ENCODE measurements at regions not wholly inside any gene's neighbourhood (a gene's known extent, or its start where the extent isn't known, plus 50 kb on each side); places are given as distances from the start of the nearest gene placed in this dataset.

- H4K20me1 ChIP-seq (ENCODE audit: control insufficient read depth, extremely low read depth, insufficient read depth, low read length) = no peaks in the 10 kb centered on the region
- H3K27me3 ChIP-seq (ENCODE audit: control insufficient read depth, extremely low read depth, insufficient read depth, low read length) = no peaks in the 10 kb centered on the region
- TF ChIP-seq EZH2 (IDR thresholded peaks at IDR 0.05; ENCODE audit: low read length) = no peak
- no peak for TF ChIP-seq CTCF (optimal IDR thresholded peaks at IDR 0.05 in 1 of 3, IDR thresholded peaks at IDR 0.05 in 1 of 3, conservative IDR thresholded peaks at IDR 0.05 in 1 of 3; ENCODE audit: extremely low read depth in 1 of 3, insufficient read depth in 2 of 3, low read length in 3 of 3)
- no peaks in the 10 kb centered on the region for H3K9me3 ChIP-seq (ENCODE audit: control insufficient read depth, low read depth, low read length)
- H3K27ac ChIP-seq (ENCODE audit: control insufficient read depth, insufficient read depth, low read length) = no peak overlapping the region
- FAIRE-seq (no peak), DNase-seq (ENCODE audit: low read depth, low spot score) (no peak)
- H3K9me1 ChIP-seq (ENCODE audit: control insufficient read depth, extremely low read depth, insufficient read depth, low read length) = no peaks in the 10 kb centered on the region
- dilution Hi-C loops (cut with MboI; ENCODE audit: extremely low pct_ligation_motif_present, low sequenced_read_pairs) = no loop called here
- no peaks in the 10 kb centered on the region for H3K4me1 ChIP-seq (ENCODE audit: control insufficient read depth, extremely low read depth, insufficient read depth, low read length)
- H3K36me3 ChIP-seq (ENCODE audit: control insufficient read depth in 2 of 2, extremely low read depth in 1 of 2, insufficient read depth in 2 of 2, low read length in 2 of 2) = no peaks in the 10 kb centered on the region
- H2AFZ ChIP-seq (ENCODE audit: control insufficient read depth, low read length) = no peak overlapping the region
- peak overlapping the region in 1 of 3 experiments; percentile 11 for H3K4me3 ChIP-seq (ENCODE audit: control insufficient read depth in 2 of 3, extremely low read depth in 1 of 3, insufficient read depth in 2 of 3, low read depth in 1 of 3, low read length in 3 of 3)
- H3K79me2 ChIP-seq (ENCODE audit: control insufficient read depth, insufficient read depth, low read length) = no peaks in the 10 kb centered on the region
- H3K4me2 ChIP-seq (ENCODE audit: control insufficient read depth, extremely low read depth, insufficient read depth, low read depth, low read length) = peak overlapping the region; percentile 32
- H3K9ac ChIP-seq (ENCODE audit: control insufficient read depth, extremely low read depth, insufficient read depth, low read length) = no peak overlapping the region
Observed at GRCh38 chr19:5228932-5229777, 111.5 kb downstream of the PTPRS start.

- H3K9me1 ChIP-seq (ENCODE audit: control insufficient read depth, extremely low read depth, insufficient read depth, low read length) = no peaks in the 10 kb centered on the region
- no peaks in the 10 kb centered on the region for H4K20me1 ChIP-seq (ENCODE audit: control insufficient read depth, extremely low read depth, insufficient read depth, low read length)
- no peak for TF ChIP-seq EZH2 (IDR thresholded peaks at IDR 0.05; ENCODE audit: low read length)
- TF ChIP-seq CTCF (optimal IDR thresholded peaks at IDR 0.05 in 1 of 3, IDR thresholded peaks at IDR 0.05 in 1 of 3, conservative IDR thresholded peaks at IDR 0.05 in 1 of 3; ENCODE audit: extremely low read depth in 1 of 3, insufficient read depth in 2 of 3, low read length in 3 of 3) = no peak
- no peaks in the 10 kb centered on the region for H3K27me3 ChIP-seq (ENCODE audit: control insufficient read depth, extremely low read depth, insufficient read depth, low read length)
- H2AFZ ChIP-seq (ENCODE audit: control insufficient read depth, low read length) = no peak overlapping the region
- no peak overlapping the region for H3K9ac ChIP-seq (ENCODE audit: control insufficient read depth, extremely low read depth, insufficient read depth, low read length)
- dilution Hi-C loops (cut with MboI; ENCODE audit: extremely low pct_ligation_motif_present, low sequenced_read_pairs) = no loop called here
- DNase-seq (ENCODE audit: low read depth, low spot score) (no peak), FAIRE-seq (no peak)
- no peak overlapping the region for H3K4me2 ChIP-seq (ENCODE audit: control insufficient read depth, extremely low read depth, insufficient read depth, low read depth, low read length)
- H3K27ac ChIP-seq (ENCODE audit: control insufficient read depth, insufficient read depth, low read length) = no peak overlapping the region
- H3K4me3 ChIP-seq (ENCODE audit: control insufficient read depth in 2 of 3, extremely low read depth in 1 of 3, insufficient read depth in 2 of 3, low read depth in 1 of 3, low read length in 3 of 3) = no peak overlapping the region
- H3K4me1 ChIP-seq (ENCODE audit: control insufficient read depth, extremely low read depth, insufficient read depth, low read length) = no peaks in the 10 kb centered on the region
- no peaks in the 10 kb centered on the region for H3K79me2 ChIP-seq (ENCODE audit: control insufficient read depth, insufficient read depth, low read length)
- no peaks in the 10 kb centered on the region for H3K9me3 ChIP-seq (ENCODE audit: control insufficient read depth, low read depth, low read length)
- no peaks in the 10 kb centered on the region for H3K36me3 ChIP-seq (ENCODE audit: control insufficient read depth in 2 of 2, extremely low read depth in 1 of 2, insufficient read depth in 2 of 2, low read length in 2 of 2)
Observed at GRCh38 chr19:5228490-5228889, 112.1 kb downstream of the PTPRS start.
